ENCODE measurements at regions not wholly inside any gene's neighbourhood (a gene's known extent, or its start where the extent isn't known, plus 50 kb on each side); places are given as distances from the start of the nearest gene placed in this dataset.

GRCh38 chr10:10956681-10957542 is 60.8 kb upstream of the CELF2 start:
- Histone ChIP-seq H3K27me3 (no peaks in the 10 kb centered on the region), H3K36me3 (no peaks in the 10 kb centered on the region), H3K9me3 (no peaks in the 10 kb centered on the region), H3K4me3 (no peak overlapping the region), H3K27ac (no peak overlapping the region), H3K4me1 (no peaks in the 10 kb centered on the region)
- peak; percentile 75 for DNase-seq
- intact Hi-C loops (cut with DNase I), result no loop called here
- peak; percentile 86 for ATAC-seq
- TF ChIP-seq CTCF (IDR thresholded peaks at IDR 0.05), result no peak

- H3K4me3 ChIP-seq, result no peak overlapping the region
- no peaks in the 10 kb centered on the region for H3K27me3 ChIP-seq
- H3K36me3 ChIP-seq, result no peaks in the 10 kb centered on the region
- ATAC-seq, result no peak
- no peak overlapping the region for H3K27ac ChIP-seq
- intact Hi-C loops (cut with DNase I), result no loop called here
- no peaks in the 10 kb centered on the region for H3K9me3 ChIP-seq
- H3K4me1 ChIP-seq, result no peaks in the 10 kb centered on the region
- no peak for TF ChIP-seq CTCF (IDR thresholded peaks at IDR 0.05)
- no peak for DNase-seq
Measured at GRCh38 chr10:10958041-10958440, 59.6 kb upstream of the CELF2 start.

- ATAC-seq, result no peak
- Histone ChIP-seq H3K27ac (no peak overlapping the region), H3K36me3 (no peaks in the 10 kb centered on the region), H3K9me3 (no peaks in the 10 kb centered on the region), H3K27me3 (no peaks in the 10 kb centered on the region), H3K4me3 (no peak overlapping the region), H3K4me1 (no peaks in the 10 kb centered on the region)
- no peak for DNase-seq
- no peak for TF ChIP-seq CTCF (IDR thresholded peaks at IDR 0.05)
- intact Hi-C loops (cut with DNase I), result no loop called here
Measured at GRCh38 chr10:10959666-10960065, 58.0 kb upstream of the CELF2 start.

- Histone ChIP-seq H3K4me1 (no peaks in the 10 kb centered on the region), H3K4me3 (no peak overlapping the region), H3K27ac (no peak overlapping the region), H3K9me3 (no peaks in the 10 kb centered on the region), H3K27me3 (no peaks in the 10 kb centered on the region), H3K36me3 (no peaks in the 10 kb centered on the region)
- ATAC-seq (no peak), DNase-seq (no peak)
- intact Hi-C loops (cut with DNase I), result no loop called here
- no peak for TF ChIP-seq CTCF (IDR thresholded peaks at IDR 0.05)
Measured at GRCh38 chr10:10960534-10960933, 57.1 kb upstream of the CELF2 start.

- no peak for TF ChIP-seq CTCF (IDR thresholded peaks at IDR 0.05)
- intact Hi-C loops (cut with DNase I), result no loop called here
- H3K4me1 ChIP-seq, result no peaks in the 10 kb centered on the region
- H3K27me3 ChIP-seq, result no peaks in the 10 kb centered on the region
- H3K27ac ChIP-seq, result no peak overlapping the region
- H3K36me3 ChIP-seq, result no peaks in the 10 kb centered on the region
- DNase-seq (no peak), ATAC-seq (no peak)
- H3K9me3 ChIP-seq, result no peaks in the 10 kb centered on the region
- no peak overlapping the region for H3K4me3 ChIP-seq
Measured at GRCh38 chr10:10961072-10961471, 56.6 kb upstream of the CELF2 start.
